HK-2 (cell line): ENCODE measurements at regions not wholly inside any gene's neighbourhood (a gene's known extent, or its start where the extent isn't known, plus 50 kb on each side); places are given as distances from the start of the nearest gene placed in this dataset.
A peak's percentile ranks its signal among the peaks of the same experiment; 100 is the strongest.
"Not testable (repeated sequence)": the region's sequence is repeated elsewhere in the genome, so short reads cannot be mapped to it uniquely, and the experiment has no call there.

Experiments
- DNase-seq: peaks from one replicate; pipeline ENCODE4 v3.0.0-alpha.2; 2018; ENCODE audit not compliant: unreplicated experiment

- DNase-seq: no peak
Measured at GRCh38 chr5:42242210-42242609, 181.0 kb upstream of the GHR start.

- DNase-seq: no peak
Measured at GRCh38 chr5:42242881-42243485, 180.3 kb upstream of the GHR start.

- no peak for DNase-seq
Measured at GRCh38 chr5:42252306-42252705, 170.9 kb upstream of the GHR start.

- DNase-seq: not testable (repeated sequence)
Measured at GRCh38 chr5:42259914-42260313, 163.3 kb upstream of the GHR start.

GRCh38 chr5:42267091-42267490 is 156.1 kb upstream of the GHR start:
- no peak for DNase-seq

- not testable (repeated sequence) for DNase-seq
Measured at GRCh38 chr5:42268170-42268569, 155.1 kb upstream of the GHR start.

GRCh38 chr5:42268630-42269029 is 154.6 kb upstream of the GHR start:
- no peak for DNase-seq

GRCh38 chr5:42270771-42271170 is 152.5 kb upstream of the GHR start:
- DNase-seq: no peak

- DNase-seq: no peak
Measured at GRCh38 chr5:42274913-42275312, 148.3 kb upstream of the GHR start.

GRCh38 chr5:42277293-42277692 is 145.9 kb upstream of the GHR start:
- DNase-seq: no peak

GRCh38 chr5:42284584-42284983 is 138.7 kb upstream of the GHR start:
- DNase-seq: no peak

GRCh38 chr5:42285230-42285629 is 138.0 kb upstream of the GHR start:
- no peak for DNase-seq

- no peak for DNase-seq
Measured at GRCh38 chr5:42300496-42300895, 122.7 kb upstream of the GHR start.

GRCh38 chr5:42301349-42301748 is 121.9 kb upstream of the GHR start:
- no peak for DNase-seq

GRCh38 chr5:42302186-42302585 is 121.1 kb upstream of the GHR start:
- no peak for DNase-seq

- DNase-seq: no peak
Measured at GRCh38 chr5:42306287-42306686, 117.0 kb upstream of the GHR start.

- DNase-seq: no peak
Measured at GRCh38 chr5:42309865-42310264, 113.4 kb upstream of the GHR start.

- no peak for DNase-seq
Measured at GRCh38 chr5:42315214-42315613, 108.0 kb upstream of the GHR start.

GRCh38 chr5:42317575-42317974 is 105.7 kb upstream of the GHR start:
- DNase-seq: no peak

- DNase-seq: peak; percentile 1
Measured at GRCh38 chr5:42319546-42319945, 103.7 kb upstream of the GHR start.

GRCh38 chr5:42321785-42322184 is 101.5 kb upstream of the GHR start:
- no peak for DNase-seq

GRCh38 chr5:42337143-42337542 is 86.1 kb upstream of the GHR start:
- no peak for DNase-seq

GRCh38 chr5:42337607-42338006 is 85.6 kb upstream of the GHR start:
- DNase-seq: no peak

- DNase-seq: no peak
Measured at GRCh38 chr5:42338136-42338535, 85.1 kb upstream of the GHR start.
